Naive B cell (primary cell): ENCODE measurements at regions not wholly inside any gene's neighbourhood (a gene's known extent, or its start where the extent isn't known, plus 50 kb on each side); places are given as distances from the start of the nearest gene placed in this dataset.

Experiments
- ATAC-seq, 2 donors: fragments of 150-1000 bp; cut with Tn5 transposase; 2 replicates each; pipeline ENCODE4 v1.10.0; 2021; ENCODE audit warnings: low read depth in 2 of 2, mild to moderate bottlenecking in 2 of 2, moderate library complexity in 2 of 2
- DNase-seq: peaks from one replicate; pipeline ENCODE4 v3.0.0; 2022
- H3K27ac Mint-ChIP-seq, 6 donors: one replicate each; pipeline ENCODE4 v1.8.0; 2020 to 2022; ENCODE audit warnings: mild to moderate bottlenecking in 6 of 6, mixed read lengths in 6 of 6, moderate library complexity in 5 of 6, inconsistent platforms in 2 of 6
- H3K27me3 Mint-ChIP-seq, 3 donors: one replicate each; pipeline ENCODE4 v1.8.0; 2021 to 2022; ENCODE audit warnings: mixed read lengths in 3 of 3, mild to moderate bottlenecking in 1 of 3
- H3K36me3 Mint-ChIP-seq, 2 donors: one replicate each; pipeline ENCODE4 v1.8.0; 2020 to 2022; ENCODE audit warnings: mixed read lengths in 2 of 2, inconsistent platforms in 1 of 2, mild to moderate bottlenecking in 1 of 2
- H3K4me1 Mint-ChIP-seq, 3 donors: one replicate each; pipeline ENCODE4 v1.8.0; 2020 to 2022; ENCODE audit warnings: mixed read lengths in 3 of 3, inconsistent platforms in 1 of 3, mild to moderate bottlenecking in 1 of 3, moderate library complexity in 1 of 3
- H3K4me3 Mint-ChIP-seq, 8 donors: one replicate each; pipeline ENCODE4 v1.8.0; 2020 to 2022; ENCODE audit warnings: mild to moderate bottlenecking in 8 of 8, mixed read lengths in 8 of 8, moderate library complexity in 8 of 8, inconsistent platforms in 2 of 8
- H3K9me3 Mint-ChIP-seq, 7 donors: one replicate each; pipeline ENCODE4 v1.8.0; 2020 to 2022; ENCODE audit warnings: mixed read lengths in 7 of 7, mild to moderate bottlenecking in 5 of 7, inconsistent platforms in 2 of 7, moderate library complexity in 1 of 7

DNA sequence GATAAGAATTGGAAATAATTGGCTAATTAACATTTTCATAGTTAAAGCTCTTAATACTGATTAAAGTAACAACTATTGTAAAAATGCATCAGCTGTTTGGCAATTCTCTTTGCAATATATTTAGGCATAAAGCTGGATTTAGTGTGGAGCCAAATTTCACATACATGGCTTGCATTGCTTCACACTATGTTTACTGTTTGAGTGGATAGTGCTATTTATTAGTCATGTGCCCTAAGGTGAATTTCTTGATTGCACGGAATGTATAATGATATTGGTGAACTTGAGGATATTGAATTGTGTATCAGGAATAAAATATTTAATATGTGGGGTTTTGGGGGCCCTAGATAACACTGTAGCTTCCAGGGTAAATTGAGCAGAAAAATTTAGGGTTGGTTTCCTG lies 100.9 kb downstream of the AASDHPPT start:
- Mint-ChIP-seq H3K4me3 (no peak overlapping the region), H3K27ac (no peak overlapping the region), H3K27me3 (no peaks in the 10 kb centered on the region), H3K4me1 (no peaks in the 10 kb centered on the region), H3K36me3 (no peaks in the 10 kb centered on the region), H3K9me3 (peaks cover 0 to 26% (median 13%) of the 10 kb centered on the region in 7 donors)
- no peak for DNase-seq
- ATAC-seq = no peak

DNA sequence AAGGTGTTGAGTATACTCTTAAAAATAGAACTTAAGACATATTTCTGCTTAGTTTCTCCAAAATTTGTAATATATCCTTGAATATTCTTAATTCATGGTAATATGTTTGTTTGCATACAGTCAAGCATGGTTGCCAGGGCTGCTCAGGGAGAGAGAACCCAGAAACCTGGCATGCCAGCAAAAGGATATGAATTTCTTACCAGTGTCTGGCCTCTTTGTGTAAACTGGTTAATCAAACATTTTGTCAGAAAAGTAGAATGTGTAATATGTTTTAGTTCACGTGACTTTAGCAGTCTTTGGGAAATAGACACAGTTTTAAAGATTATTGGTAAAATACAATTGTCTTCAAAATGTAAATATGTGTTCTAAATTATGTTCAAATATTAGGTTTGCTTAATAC lies 101.6 kb downstream of the AASDHPPT start:
- Mint-ChIP-seq H3K36me3 (no peaks in the 10 kb centered on the region), H3K4me1 (no peaks in the 10 kb centered on the region), H3K27me3 (no peaks in the 10 kb centered on the region)

DNA sequence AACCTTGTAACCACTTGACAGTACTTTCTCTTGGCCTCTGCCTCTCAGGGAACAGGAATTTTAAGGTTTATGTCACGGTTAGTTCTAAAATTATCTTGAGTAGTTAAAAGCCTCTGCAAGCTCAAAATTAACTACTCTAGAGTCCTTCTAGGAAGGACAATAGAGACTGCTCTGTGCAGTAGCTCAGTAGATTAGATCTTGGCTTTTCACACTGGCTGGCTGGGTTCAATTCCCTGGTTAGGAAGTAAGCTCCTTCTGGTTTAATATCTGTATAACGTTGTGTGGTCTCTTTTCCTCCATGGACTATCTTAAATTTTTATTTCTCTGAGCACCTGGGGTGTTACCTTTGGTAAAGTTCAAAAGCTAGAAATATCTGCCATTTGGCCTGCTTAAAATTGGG lies 109.2 kb downstream of the AASDHPPT start:
- Mint-ChIP-seq H3K36me3 (no peaks in the 10 kb centered on the region), H3K27ac (no peak overlapping the region), H3K4me1 (no peaks in the 10 kb centered on the region), H3K9me3 (peaks cover 0 to 15% (median 5%) of the 10 kb centered on the region in 7 donors), H3K27me3 (no peaks in the 10 kb centered on the region), H3K4me3 (no peak overlapping the region)
- no peak for ATAC-seq
- DNase-seq = no peak

More for the DNA sequence above, 101.6 kb downstream of the AASDHPPT start:
- no peak for DNase-seq
- no peak for ATAC-seq
- H3K4me3 Mint-ChIP-seq = no peak overlapping the region
- H3K27ac Mint-ChIP-seq = no peak overlapping the region
- H3K9me3 Mint-ChIP-seq = peaks cover 0 to 27% (median 13%) of the 10 kb centered on the region in 7 donors

- ATAC-seq = no peak
- Mint-ChIP-seq H3K9me3 (peaks cover 0 to 7% (median 2%) of the 10 kb centered on the region in 7 donors), H3K4me1 (no peaks in the 10 kb centered on the region), H3K27me3 (no peaks in the 10 kb centered on the region), H3K4me3 (no peak overlapping the region), H3K36me3 (no peaks in the 10 kb centered on the region), H3K27ac (no peak overlapping the region)
- no peak for DNase-seq
These were observed 110.5 kb downstream of the AASDHPPT start for GRCh38 chr11:106187860-106188456.

DNA sequence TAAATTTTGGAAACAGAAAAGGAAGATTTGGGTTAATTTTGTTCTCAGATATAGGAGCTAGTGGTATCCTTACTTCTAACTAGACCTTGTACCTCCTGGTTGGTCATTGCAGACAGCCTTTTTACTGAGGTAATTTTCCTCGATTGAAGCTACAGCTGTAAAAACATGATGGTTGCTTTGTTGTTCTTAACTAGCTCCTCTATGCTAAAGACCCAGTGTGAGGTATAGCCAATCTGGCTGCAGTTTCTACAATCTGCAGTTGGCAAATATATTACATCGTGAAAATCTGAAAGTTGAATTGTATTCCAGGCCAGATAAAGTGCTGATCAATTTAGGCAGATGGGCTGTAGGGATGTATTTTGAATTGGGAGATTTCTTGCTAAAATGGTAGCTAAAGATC lies 116.5 kb downstream of the AASDHPPT start:
- Mint-ChIP-seq H3K27me3 (no peaks in the 10 kb centered on the region), H3K27ac (peak overlapping the region in 1 of 6 donors; percentile 38), H3K4me1 (no peaks in the 10 kb centered on the region), H3K4me3 (no peak overlapping the region), H3K36me3 (no peaks in the 10 kb centered on the region), H3K9me3 (peaks cover 0 to 1% (median 0%) of the 10 kb centered on the region in 7 donors)
- no peak for ATAC-seq
- DNase-seq = no peak

DNA sequence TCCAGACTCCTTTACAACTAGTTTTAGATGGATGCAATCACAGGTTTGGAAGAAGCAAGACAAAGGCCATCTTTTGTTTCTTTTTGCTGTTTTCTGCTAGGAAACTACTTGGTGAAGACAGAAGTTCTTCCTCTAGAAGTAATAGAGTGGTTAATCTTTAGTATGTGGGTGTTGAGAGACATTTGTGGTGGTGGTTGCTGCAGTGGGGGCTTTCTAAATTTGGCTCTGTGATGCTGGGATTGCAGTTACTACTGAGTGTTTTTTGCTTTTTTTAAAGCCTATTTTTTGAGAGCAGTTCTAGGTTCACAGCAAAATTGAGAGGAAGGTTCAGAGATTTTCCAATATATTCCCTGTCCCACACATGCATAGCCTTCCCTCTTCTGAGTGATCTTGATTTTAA lies 120.0 kb downstream of the AASDHPPT start:
- ATAC-seq = no peak
- Mint-ChIP-seq H3K4me3 (no peak overlapping the region), H3K4me1 (no peaks in the 10 kb centered on the region)

DNA sequence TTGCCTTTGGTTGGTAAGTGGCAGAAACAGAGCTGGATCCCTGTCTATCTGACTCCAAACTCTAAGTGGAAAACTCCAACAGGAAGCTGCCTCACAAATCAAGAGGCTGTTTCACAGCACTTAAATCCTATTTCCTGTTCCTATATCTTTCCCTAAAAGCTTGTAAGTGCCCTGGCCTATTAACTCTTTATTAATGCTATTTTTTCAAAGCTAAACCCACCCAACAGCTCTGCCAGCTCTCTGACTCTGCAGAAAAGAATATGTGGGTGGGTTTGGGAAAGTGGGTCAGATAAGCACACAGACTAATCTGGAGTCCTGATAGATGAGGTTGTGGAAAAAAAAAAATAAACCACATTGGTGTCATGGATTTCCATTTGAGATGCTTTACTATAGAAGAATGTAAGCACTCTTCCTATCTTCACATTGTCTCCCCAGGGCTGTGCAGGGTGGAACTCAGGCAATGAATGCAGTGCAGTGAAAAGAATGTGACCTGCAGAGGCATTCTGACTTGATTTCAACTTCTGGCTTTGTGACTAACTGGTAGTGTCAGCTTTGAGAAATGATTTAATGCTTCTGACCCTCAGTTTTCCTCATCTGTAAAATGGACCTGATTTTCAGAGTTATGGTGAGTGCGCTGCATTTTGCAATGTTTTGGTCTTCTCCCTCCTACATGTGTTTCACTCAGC lies 125.6 kb downstream of the AASDHPPT start:
- no peak for ATAC-seq
- Mint-ChIP-seq H3K9me3 (no peaks in the 10 kb centered on the region), H3K4me3 (no peak overlapping the region), H3K4me1 (no peaks in the 10 kb centered on the region), H3K36me3 (no peaks in the 10 kb centered on the region), H3K27me3 (no peaks in the 10 kb centered on the region), H3K27ac (no peak overlapping the region)
- no peak for DNase-seq

More for the DNA sequence above, 120.0 kb downstream of the AASDHPPT start:
- no peaks in the 10 kb centered on the region for H3K9me3 Mint-ChIP-seq
- no peaks in the 10 kb centered on the region for H3K36me3 Mint-ChIP-seq
- no peak for DNase-seq
- H3K27me3 Mint-ChIP-seq = no peaks in the 10 kb centered on the region
- H3K27ac Mint-ChIP-seq = no peak overlapping the region

GRCh38 chr11:106208760-106209159 lies 131.3 kb downstream of the AASDHPPT start:
- no peaks in the 10 kb centered on the region for H3K4me1 Mint-ChIP-seq

GRCh38 chr11:106212081-106212480 lies 134.6 kb downstream of the AASDHPPT start:
- Mint-ChIP-seq H3K36me3 (no peaks in the 10 kb centered on the region), H3K27ac (no peak overlapping the region), H3K9me3 (peaks cover 0 to 6% (median 0%) of the 10 kb centered on the region in 7 donors), H3K4me3 (no peak overlapping the region), H3K4me1 (no peaks in the 10 kb centered on the region), H3K27me3 (no peaks in the 10 kb centered on the region)
- no peak for ATAC-seq
- DNase-seq = no peak

More at GRCh38 chr11:106208760-106209159, 131.3 kb downstream of the AASDHPPT start:
- ATAC-seq (no peak), DNase-seq (no peak)
- peaks cover 0 to 3% (median 0%) of the 10 kb centered on the region in 7 donors for H3K9me3 Mint-ChIP-seq
- H3K36me3 Mint-ChIP-seq = no peaks in the 10 kb centered on the region
- H3K27ac Mint-ChIP-seq = no peak overlapping the region
- no peaks in the 10 kb centered on the region for H3K27me3 Mint-ChIP-seq
- H3K4me3 Mint-ChIP-seq = peak overlapping the region in 1 of 8 donors; percentile 13

GRCh38 chr11:106216281-106216680 lies 138.8 kb downstream of the AASDHPPT start:
- Mint-ChIP-seq H3K36me3 (no peaks in the 10 kb centered on the region), H3K27me3 (no peaks in the 10 kb centered on the region), H3K4me1 (no peaks in the 10 kb centered on the region), H3K9me3 (peaks cover 2 to 8% (median 4%) of the 10 kb centered on the region in 7 donors), H3K4me3 (no peak overlapping the region), H3K27ac (no peak overlapping the region)
- ATAC-seq (no peak), DNase-seq (no peak)

- H3K27ac Mint-ChIP-seq = no peak overlapping the region
- H3K4me1 Mint-ChIP-seq = no peaks in the 10 kb centered on the region
- DNase-seq (no peak), ATAC-seq (no peak)
- H3K4me3 Mint-ChIP-seq = no peak overlapping the region
- no peaks in the 10 kb centered on the region for H3K27me3 Mint-ChIP-seq
- peaks cover 0 to 11% of the 10 kb centered on the region in 2 donors for H3K36me3 Mint-ChIP-seq
- peaks cover 7 to 17% (median 11%) of the 10 kb centered on the region in 7 donors for H3K9me3 Mint-ChIP-seq
These were observed 140.0 kb downstream of the AASDHPPT start for GRCh38 chr11:106217456-106217855.

DNA sequence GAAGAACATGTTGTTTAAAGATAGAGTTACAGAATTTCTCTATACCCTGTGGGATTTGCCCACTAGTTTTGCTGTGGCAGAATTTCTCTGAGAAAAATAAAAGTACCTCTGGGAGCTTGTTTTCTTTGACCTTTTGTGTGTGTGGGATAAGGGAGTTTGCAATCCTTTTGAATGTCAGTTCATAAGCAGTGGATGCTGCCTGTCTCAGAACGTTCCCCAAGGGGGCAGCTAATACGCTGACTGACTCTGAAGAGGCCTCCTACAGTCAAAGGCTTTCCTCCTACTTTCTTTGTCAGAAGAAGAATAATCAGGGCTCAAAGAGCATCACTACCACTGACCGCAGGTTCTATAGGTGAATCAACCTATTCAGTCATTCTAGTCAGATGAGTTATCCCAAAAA lies 140.6 kb downstream of the AASDHPPT start:
- DNase-seq (no peak), ATAC-seq (no peak)
- Mint-ChIP-seq H3K27me3 (no peaks in the 10 kb centered on the region), H3K9me3 (peaks cover 12 to 24% (median 18%) of the 10 kb centered on the region in 7 donors), H3K4me3 (no peak overlapping the region), H3K36me3 (peaks cover 0 to 17% of the 10 kb centered on the region in 2 donors), H3K4me1 (no peaks in the 10 kb centered on the region), H3K27ac (no peak overlapping the region)

DNA sequence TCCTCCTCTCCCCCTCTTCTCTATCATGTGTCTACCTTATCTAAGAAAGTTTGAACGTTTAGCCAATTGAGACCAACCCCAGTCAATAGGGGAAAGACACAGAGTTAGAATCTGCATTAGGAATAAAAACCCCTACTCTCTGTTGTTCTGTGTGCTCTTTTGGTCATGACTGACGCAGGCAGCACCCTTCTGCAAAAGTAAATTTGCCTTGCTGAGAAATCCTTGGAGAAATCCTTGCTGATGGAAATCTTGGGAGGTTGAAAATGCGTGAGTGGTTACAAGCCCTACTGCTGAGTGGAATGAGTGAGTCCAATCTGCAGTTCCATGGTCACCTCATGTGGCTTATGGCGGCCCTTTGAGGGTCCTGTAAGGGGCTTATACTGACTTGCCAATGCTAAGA lies 145.2 kb downstream of the AASDHPPT start:
- Mint-ChIP-seq H3K4me1 (no peaks in the 10 kb centered on the region), H3K9me3 (peaks cover 6 to 45% (median 27%) of the 10 kb centered on the region in 7 donors), H3K4me3 (no peak overlapping the region), H3K36me3 (peaks cover 0 to 17% of the 10 kb centered on the region in 2 donors), H3K27me3 (no peaks in the 10 kb centered on the region), H3K27ac (no peak overlapping the region)
- no peak for DNase-seq
- ATAC-seq = no peak

DNA sequence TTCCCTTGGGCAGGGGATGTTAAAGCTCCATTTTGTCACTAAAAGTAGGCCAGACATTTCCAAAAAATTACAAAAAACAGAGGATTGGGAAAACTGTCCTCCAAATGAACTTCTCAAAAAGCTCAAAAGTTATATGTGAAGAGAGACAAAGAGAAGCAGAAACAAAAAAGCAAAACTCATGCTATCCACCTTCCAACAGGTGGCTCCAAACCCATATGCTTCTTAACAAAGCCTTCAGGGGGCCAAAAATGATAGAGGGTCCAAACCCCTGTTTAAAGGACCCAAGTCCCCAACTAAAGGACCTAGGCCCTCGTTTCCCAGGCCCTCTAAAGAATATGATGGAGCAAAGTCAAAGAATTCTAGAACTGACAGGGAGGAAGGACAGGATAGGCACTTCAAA lies 146.7 kb downstream of the AASDHPPT start:
- ATAC-seq (no peak), DNase-seq (no peak)
- no peaks in the 10 kb centered on the region for H3K27me3 Mint-ChIP-seq
- no peak overlapping the region for H3K4me3 Mint-ChIP-seq
- H3K36me3 Mint-ChIP-seq = peaks cover 0 to 17% of the 10 kb centered on the region in 2 donors
- H3K9me3 Mint-ChIP-seq = peaks cover 12 to 49% (median 27%) of the 10 kb centered on the region in 7 donors
- H3K4me1 Mint-ChIP-seq = no peaks in the 10 kb centered on the region
- no peak overlapping the region for H3K27ac Mint-ChIP-seq
